B cell (primary cell): ENCODE measurements at regions not wholly inside any gene's neighbourhood (a gene's known extent, or its start where the extent isn't known, plus 50 kb on each side); places are given as distances from the start of the nearest gene placed in this dataset.

Experiments used
- ATAC-seq: fragments of 200-7000 bp; cut with Tn5 transposase; one replicate; pipeline ENCODE4 v1.10.0; 2021; ENCODE audit warnings: low read depth, mild to moderate bottlenecking, moderate number of reproducible peaks, moderate library complexity
- CTCF ChIA-PET: fragments of 350-600 bp; sonication (Branson Sonifier 250); formaldehyde crosslinking; loops from one replicate; lab custom pipeline; 2021; ENCODE audit warnings: antibody characterized with exemption, inconsistent platforms; lab: Charles Lee
- POLR2A ChIA-PET: fragments of 350-600 bp; sonication (Branson Sonifier 250); formaldehyde crosslinking; loops from one replicate; lab custom pipeline; 2021; ENCODE audit warnings: antibody characterized with exemption; lab: Charles Lee
- DNase-seq: peaks from one replicate; pipeline ENCODE4 v3.0.0; 2013
- H2AFZ ChIP-seq: 2 replicates; pipeline ENCODE4 v1.6.1; 2012; ENCODE audit warnings: mild to moderate bottlenecking, low read depth, low read length; ENCODE audit not compliant: insufficient read depth, poor library complexity, severe bottlenecking
- H3K27ac ChIP-seq, 2 donors: 1 replicate in 1 of 2; 2 replicates in 1 of 2; pipeline ENCODE4 v1.5.1; 2012 to 2013; ENCODE audit warnings: low read length in 2 of 2, mild to moderate bottlenecking in 2 of 2, moderate library complexity in 1 of 2
- H3K27me3 ChIP-seq, 4 experiments: fragments of 200-600 bp in 1 of 4; sonication (generic) in 1 of 4; replicated peaks in 1 of 4; 1 replicate in 2 of 4; 2 replicates in 2 of 4; pipeline versions ENCODE4 v1.6.1 to v1.7.0; 2013 to 2016; ENCODE audit warnings: low read length in 3 of 4, mild to moderate bottlenecking in 2 of 4, mixed read lengths in 1 of 4, moderate library complexity in 1 of 4; ENCODE audit not compliant: insufficient read depth in 4 of 4, control insufficient read depth in 3 of 4; ENCODE audit errors: control extremely low read depth in 1 of 4
- H3K36me3 ChIP-seq, 2 experiments: replicated peaks in 1 of 2; 1 replicate in 1 of 2; 2 replicates in 1 of 2; pipeline versions ENCODE4 v1.6.1 to v1.7.1; 2013; ENCODE audit warnings: low read length in 1 of 2; ENCODE audit not compliant: insufficient read depth in 2 of 2, control insufficient read depth in 1 of 2; ENCODE audit errors: control extremely low read depth in 1 of 2, extremely low read depth in 1 of 2
- H3K4me1 ChIP-seq, 2 donors: fragments of 200-600 bp in 1 of 2; sonication (generic) in 1 of 2; 1 replicate in 1 of 2; 2 replicates in 1 of 2; pipeline versions ENCODE4 v1.5.1 to v1.6.1; 2013 to 2017; ENCODE audit warnings: low read length in 2 of 2; ENCODE audit not compliant: control insufficient read depth in 2 of 2, insufficient read depth in 2 of 2
- H3K4me2 ChIP-seq: replicated peaks from 2 replicates; pipeline ENCODE3; 2012; ENCODE audit warnings: mild to moderate bottlenecking, low read depth, low read length; ENCODE audit not compliant: poor library complexity, severe bottlenecking
- H3K4me3 ChIP-seq, 5 experiments: fragments of 200-600 bp in 1 of 5; sonication (generic) in 1 of 5; 1 replicate in 3 of 5; 2 replicates in 2 of 5; pipeline versions ENCODE4 v1.5.1 to v1.7.0; 2011 to 2016; ENCODE audit warnings: low read length in 4 of 5, mild to moderate bottlenecking in 4 of 5, low read depth in 2 of 5, control low read depth in 1 of 5, moderate library complexity in 1 of 5; ENCODE audit not compliant: insufficient read depth in 1 of 5; ENCODE audit errors: control extremely low read depth in 1 of 5, extremely low read depth in 1 of 5
- H3K79me2 ChIP-seq: fragments of 200-600 bp; sonication (generic); one replicate; pipeline ENCODE4 v1.6.0; 2016; ENCODE audit warnings: low read length; ENCODE audit not compliant: control insufficient read depth, insufficient read depth
- H3K9ac ChIP-seq: fragments of 200-600 bp; sonication (generic); 2 replicates; pipeline ENCODE4 v1.6.1; 2017; ENCODE audit warnings: mild to moderate bottlenecking, low read length, moderate library complexity
- H3K9me3 ChIP-seq, 3 donors: one replicate each; pipeline versions ENCODE4 v1.6.1 to v1.7.1; 2013; ENCODE audit warnings: low read length in 2 of 3; ENCODE audit not compliant: control insufficient read depth in 2 of 3, insufficient read depth in 1 of 3; ENCODE audit errors: control extremely low read depth in 1 of 3
- H4K20me1 ChIP-seq: 2 replicates; pipeline ENCODE4 v1.6.0; 2012; ENCODE audit warnings: mild to moderate bottlenecking, low read length; ENCODE audit not compliant: insufficient read depth, control insufficient read depth, poor library complexity, severe bottlenecking
- H3K27ac Mint-ChIP-seq: one replicate; pipeline ENCODE4 v1.8.0; 2021; ENCODE audit warnings: mixed read lengths
- H3K27me3 Mint-ChIP-seq: one replicate; pipeline ENCODE4 v1.8.0; 2021; ENCODE audit warnings: mixed read lengths
- H3K4me1 Mint-ChIP-seq: one replicate; pipeline ENCODE4 v1.8.0; 2021; ENCODE audit warnings: mixed read lengths
- H3K4me3 Mint-ChIP-seq: one replicate; pipeline ENCODE4 v1.8.0; 2021; ENCODE audit warnings: mixed read lengths
- H3K9me3 Mint-ChIP-seq: one replicate; pipeline ENCODE4 v1.8.0; 2022; ENCODE audit warnings: mixed read lengths; ENCODE audit not compliant: insufficient read depth
- CTCF ChIP-seq: fragments of 200-600 bp; IDR thresholded peaks from one replicate; pipeline ENCODE4 v1.8.0; 2022; ENCODE audit warnings: antibody characterized with exemption, mild to moderate bottlenecking
- EZH2 ChIP-seq: IDR thresholded peaks from 2 replicates; pipeline ENCODE4 v1.6.1; 2012; ENCODE audit warnings: borderline replicate concordance, low read depth, mild to moderate bottlenecking, moderate library complexity, low read length; ENCODE audit not compliant: insufficient read depth, poor library complexity, severe bottlenecking
- WGBS: methylation state at CpG from one replicate; pipeline ENCODE4 v1.1.5; 2013; ENCODE audit warnings: missing lambda C conversion rate; ENCODE audit not compliant: insufficient coverage; 5-methylcytosine and 5-hydroxymethylcytosine counted together
- intact Hi-C: fragments of 100-400 bp; cut with micrococcal nuclease; formaldehyde crosslinking; loops from one replicate; pipeline ENCODE4 v1.10.0; 2022

- DNase-seq (no peak), ATAC-seq (no peak)
- no peak overlapping the region for H3K27ac Mint-ChIP-seq
- Histone ChIP-seq H3K36me3 (no peaks in the 10 kb centered on the region), H3K4me2 (no peak overlapping the region), H4K20me1 (no peaks in the 10 kb centered on the region), H3K4me3 (no peak overlapping the region), H3K4me1 (no peaks in the 10 kb centered on the region), H3K79me2 (no peaks in the 10 kb centered on the region), H2AFZ (no peak overlapping the region), H3K9me3 (peaks cover 0 to 33% (median 10%) of the 10 kb centered on the region in 3 donors), H3K27ac (no peak overlapping the region), H3K9ac (no peak overlapping the region), H3K27me3 (no peaks in the 10 kb centered on the region)
- peaks cover 8% of the 10 kb centered on the region for H3K9me3 Mint-ChIP-seq
- TF ChIP-seq EZH2 (no peak), CTCF (no peak)
- peaks cover under 1% of the 10 kb centered on the region for H3K27me3 Mint-ChIP-seq
- intact Hi-C loops: no loop called here
- no CpG with 5 or more reads among the region's 4 CpGs for WGBS
- CTCF ChIA-PET: no interaction called here
- no peak overlapping the region for H3K4me3 Mint-ChIP-seq
- POLR2A ChIA-PET: no interaction called here
- no peaks in the 10 kb centered on the region for H3K4me1 Mint-ChIP-seq
These were observed 51.1 kb upstream of the CST7 start for GRCh38 chr20:24897974-24898373.

- Mint-ChIP-seq H3K27ac (no peak overlapping the region), H3K9me3 (peaks cover 8% of the 10 kb centered on the region), H3K27me3 (peaks cover 4% of the 10 kb centered on the region), H3K4me1 (no peaks in the 10 kb centered on the region), H3K4me3 (no peak overlapping the region)
- Histone ChIP-seq H3K79me2 (no peaks in the 10 kb centered on the region), H2AFZ (no peak overlapping the region), H3K4me1 (no peaks in the 10 kb centered on the region), H3K27me3 (no peaks in the 10 kb centered on the region), H3K4me3 (no peak overlapping the region), H3K9ac (no peak overlapping the region), H3K27ac (no peak overlapping the region), H3K4me2 (no peak overlapping the region), H3K9me3 (peaks cover 0 to 33% (median 10%) of the 10 kb centered on the region in 3 donors), H4K20me1 (no peaks in the 10 kb centered on the region), H3K36me3 (no peaks in the 10 kb centered on the region)
- ChIA-PET CTCF (no interaction called here), POLR2A (no interaction called here)
- TF ChIP-seq CTCF: no peak
- TF ChIP-seq EZH2: no peak
- intact Hi-C loops: no loop called here
- WGBS: 91% methylated on average over 2 of the region's 2 CpGs
- no peak for DNase-seq
- ATAC-seq: no peak
These were observed 49.9 kb upstream of the CST7 start for GRCh38 chr20:24899153-24899552.
